Posterior cingulate gyrus (tissue), 11 donors: ENCODE measurements at regions not wholly inside any gene's neighbourhood (a gene's known extent, or its start where the extent isn't known, plus 50 kb on each side); places are given as distances from the start of the nearest gene placed in this dataset.
A peak's percentile ranks its signal among the peaks of the same experiment; 100 is the strongest.
"Not testable (repeated sequence)": the region's sequence is repeated elsewhere in the genome, so short reads cannot be mapped to it uniquely, and the experiment has no call there.

Source experiments
- DNase-seq, 10 donors: peaks; one replicate each; pipeline versions ENCODE4 v3.0.0 to v3.0.0-alpha.2; 2020 to 2021; ENCODE audit warnings: mixed read lengths in 3 of 10
- intact Hi-C: fragments of 100-400 bp; cut with DNase I; formaldehyde crosslinking; loops from one replicate; pipeline ENCODE4 v1.15.1; 2023

DNA sequence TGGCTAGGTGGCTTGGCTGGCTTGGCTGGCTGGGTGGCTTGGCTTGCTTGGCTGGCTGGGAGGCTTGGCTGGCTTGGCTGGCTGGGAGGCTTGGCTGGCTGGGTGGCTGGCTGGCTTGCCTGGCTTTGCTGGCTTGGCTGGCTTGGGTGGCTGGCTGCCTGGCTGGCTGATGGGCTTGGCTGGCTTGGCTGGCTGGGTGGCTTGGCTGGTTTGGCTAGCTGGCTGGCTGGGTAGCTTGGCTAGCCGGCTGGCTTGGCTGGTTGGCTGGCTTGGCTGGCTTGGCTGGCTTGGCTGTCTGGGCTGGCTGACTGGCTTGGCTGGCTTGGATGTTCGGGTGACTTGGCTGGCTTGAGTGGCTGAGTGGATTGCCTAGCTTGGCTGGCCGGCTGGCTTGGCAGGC is 2829.1 kb downstream of the RPIA start:
- intact Hi-C loops: not testable (repeated sequence)
- DNase-seq: peak in 2 of 10 donors; percentile 62 to 71

DNA sequence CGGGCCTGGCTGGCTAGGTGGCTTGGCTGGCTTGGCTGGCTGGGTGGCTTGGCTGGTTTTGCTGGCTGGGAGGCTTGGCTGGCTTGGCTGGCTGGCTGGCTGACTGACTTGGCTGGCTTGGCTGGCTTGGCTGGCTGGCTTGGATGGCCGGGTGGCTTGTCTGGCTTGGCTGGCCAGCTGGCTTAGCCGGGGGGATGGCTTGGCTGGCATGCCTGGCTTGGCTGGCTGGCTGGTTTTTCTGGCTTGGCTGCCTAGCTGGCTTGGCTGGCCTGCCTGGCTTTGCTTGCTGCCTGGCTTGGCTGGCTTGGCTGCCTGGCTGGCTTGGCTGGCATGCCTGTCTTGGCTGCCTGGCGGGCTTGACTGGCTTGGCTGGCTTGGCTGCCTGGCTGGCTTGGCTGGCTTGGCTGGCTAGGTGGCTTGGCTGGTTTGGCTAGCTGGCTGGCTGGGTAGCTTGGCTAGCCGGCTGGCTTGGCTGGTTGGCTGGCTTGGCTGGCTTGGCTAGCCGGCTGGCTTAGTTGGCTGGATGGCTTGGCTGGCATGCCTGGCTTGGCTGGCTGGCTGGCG is 2829.6 kb downstream of the RPIA start:
- peak in 2 of 10 donors; percentile 48 to 60 for DNase-seq

DNA sequence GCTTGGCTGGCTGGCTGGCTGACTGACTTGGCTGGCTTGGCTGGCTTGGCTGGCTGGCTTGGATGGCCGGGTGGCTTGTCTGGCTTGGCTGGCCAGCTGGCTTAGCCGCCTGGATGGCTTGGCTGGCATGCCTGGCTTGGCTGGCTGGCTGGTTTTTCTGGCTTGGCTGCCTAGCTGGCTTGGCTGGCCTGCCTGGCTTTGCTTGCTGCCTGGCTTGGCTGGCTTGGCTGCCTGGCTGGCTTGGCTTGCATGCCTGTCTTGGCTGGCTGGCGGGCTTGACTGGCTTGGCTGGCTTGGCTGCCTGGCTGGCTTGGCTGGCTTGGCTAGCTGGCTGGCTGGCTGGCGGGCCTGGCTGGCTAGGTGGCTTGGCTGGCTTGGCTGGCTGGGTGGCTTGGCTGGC is 2830.5 kb downstream of the RPIA start:
- intact Hi-C loops: not testable (repeated sequence)
- peak in 2 of 10 donors; percentile 59 to 60 for DNase-seq

More for the DNA sequence above, 2829.6 kb downstream of the RPIA start:
- intact Hi-C loops: not testable (repeated sequence)

DNA sequence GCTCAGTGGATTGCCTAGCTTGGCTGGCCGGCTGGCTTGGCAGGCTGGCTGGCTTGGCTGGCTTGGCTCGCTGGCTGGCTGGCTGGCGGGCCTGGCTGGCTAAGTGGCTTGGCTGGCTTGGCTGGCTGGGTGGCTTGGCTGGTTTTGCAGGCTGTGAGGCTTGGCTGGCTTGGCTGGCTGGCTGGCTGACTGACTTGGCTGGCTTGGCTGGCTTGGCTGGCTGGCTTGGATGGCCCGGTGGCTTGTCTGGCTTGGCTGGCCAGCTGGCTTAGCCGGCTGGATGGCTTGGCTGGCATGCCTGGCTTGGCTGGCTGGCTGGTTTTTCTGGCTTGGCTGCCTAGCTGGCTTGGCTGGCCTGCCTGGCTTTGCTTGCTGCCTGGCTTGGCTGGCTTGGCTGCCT is 2831.4 kb downstream of the RPIA start:
- intact Hi-C loops: not testable (repeated sequence)
- peak in 3 of 10 donors; percentile 31 to 70 (median 58) for DNase-seq

DNA sequence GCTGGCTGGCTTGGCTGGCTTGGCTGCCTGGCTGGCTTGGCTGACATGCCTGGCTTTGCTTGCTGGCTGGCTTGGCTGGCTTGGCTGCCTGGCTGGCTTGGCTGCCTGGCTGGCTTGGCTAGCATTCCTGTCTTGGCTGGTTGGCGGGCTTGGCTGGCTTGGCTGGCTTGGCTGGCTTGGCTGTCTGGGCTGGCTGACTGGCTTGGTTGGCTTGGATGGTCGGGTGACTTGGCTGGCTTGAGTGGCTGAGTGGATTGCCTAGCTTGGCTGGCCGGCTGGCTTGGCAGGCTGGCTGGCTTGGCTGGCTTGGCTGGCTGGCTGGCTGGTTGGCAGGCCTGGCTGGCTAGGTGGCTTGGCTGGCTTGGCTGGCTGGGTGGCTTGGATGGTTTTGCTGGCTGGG is 2832.3 kb downstream of the RPIA start:
- intact Hi-C loops: not testable (repeated sequence)
- peak in 3 of 10 donors; percentile 49 to 87 (median 51) for DNase-seq

DNA sequence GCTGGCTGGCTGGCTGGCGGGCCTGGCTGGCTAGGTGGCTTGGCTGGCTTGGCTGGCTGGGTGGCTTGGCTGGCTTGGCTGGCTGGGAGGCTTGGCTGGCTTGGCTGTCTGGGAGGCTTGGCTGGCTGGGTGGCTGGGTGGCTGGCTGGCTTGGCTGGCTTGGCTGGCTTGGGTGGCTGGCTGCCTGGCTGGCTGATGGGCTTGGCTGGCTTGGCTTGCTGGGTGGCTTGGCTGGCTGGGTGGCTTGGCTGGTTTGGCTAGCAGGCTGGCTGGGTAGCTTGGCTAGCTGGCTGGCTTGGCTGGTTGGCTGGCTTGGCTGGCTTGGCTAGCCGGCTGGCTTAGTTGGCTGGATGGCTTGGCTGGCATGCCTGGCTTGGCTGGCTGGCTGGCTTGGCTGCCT is 2834.1 kb downstream of the RPIA start:
- intact Hi-C loops: not testable (repeated sequence)
- peak in 3 of 10 donors; percentile 46 to 72 (median 52) for DNase-seq

DNA sequence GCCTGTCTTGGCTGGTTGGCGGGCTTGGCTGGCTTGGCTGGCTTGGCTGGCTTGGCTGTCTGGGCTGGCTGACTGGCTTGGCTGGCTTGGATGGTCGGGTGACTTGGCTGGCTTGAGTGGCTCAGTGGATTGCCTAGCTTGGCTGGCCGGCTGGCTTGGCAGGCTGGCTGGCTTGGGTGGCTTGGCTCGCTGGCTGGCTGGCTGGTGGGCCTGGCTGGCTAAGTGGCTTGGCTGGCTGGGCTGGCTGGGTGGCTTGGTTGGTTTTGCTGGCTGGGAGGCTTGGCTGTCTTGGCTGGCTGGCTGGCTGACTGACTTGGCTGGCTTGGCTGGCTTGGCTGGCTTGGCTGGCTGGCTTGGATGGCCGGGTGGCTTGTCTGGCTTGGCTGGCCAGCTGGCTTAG is 2834.6 kb downstream of the RPIA start:
- intact Hi-C loops: not testable (repeated sequence)
- peak in 1 of 10 donors; percentile 60 for DNase-seq

DNA sequence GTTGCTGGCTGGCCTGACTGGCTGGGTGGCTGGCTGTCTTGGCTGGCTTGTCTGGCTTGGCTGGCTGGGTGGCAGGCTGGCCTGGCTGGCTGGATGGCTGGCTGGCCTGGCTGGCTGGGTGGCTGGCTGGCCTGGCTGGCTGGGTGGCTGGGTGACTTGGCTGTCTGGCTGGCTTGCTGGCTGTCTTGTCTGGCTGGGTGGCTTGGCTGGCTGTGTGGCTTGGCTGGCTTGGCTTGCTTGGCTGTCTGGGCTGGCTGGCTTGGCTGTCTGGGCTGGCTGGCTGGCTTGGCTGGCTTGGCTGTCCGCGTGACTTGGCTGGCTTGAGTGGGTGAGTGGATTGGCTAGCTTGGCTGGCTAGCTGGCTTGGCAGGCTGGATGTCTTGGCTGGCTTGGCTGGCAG is 2835.6 kb downstream of the RPIA start:
- DNase-seq: peak in 4 of 10 donors; percentile 9 to 86 (median 76)
- intact Hi-C loops: not testable (repeated sequence)

DNA sequence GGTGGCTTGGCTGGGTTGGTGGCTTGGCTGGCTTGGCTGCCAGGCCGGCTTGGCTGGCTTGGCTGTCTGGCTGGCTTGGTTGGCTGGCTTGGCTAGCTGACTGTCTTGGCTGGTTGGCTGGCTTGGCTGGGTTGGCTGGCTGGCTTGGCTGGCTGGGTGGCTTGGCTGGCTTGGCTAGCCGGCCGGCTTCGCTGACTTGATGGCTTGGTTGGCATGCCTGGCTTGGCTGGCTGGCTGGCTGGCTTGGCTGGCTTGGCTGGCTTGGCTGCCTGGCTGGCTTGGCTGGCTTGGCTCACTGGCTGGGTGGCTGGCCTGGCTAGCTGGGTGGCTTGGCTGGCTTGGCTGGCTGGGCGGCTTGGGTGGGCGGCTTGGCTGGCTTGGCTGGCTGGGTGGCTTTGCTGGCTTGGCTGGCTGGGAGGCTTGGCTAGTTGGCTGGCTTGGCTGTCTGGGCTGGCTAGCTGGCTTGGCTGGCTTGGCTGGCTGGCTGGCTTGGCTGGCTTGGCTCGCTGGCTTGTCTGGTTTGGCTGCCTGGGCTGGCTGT is 2836.1 kb downstream of the RPIA start:
- peak in 7 of 10 donors; percentile 8 to 88 (median 40) for DNase-seq
- intact Hi-C loops: not testable (repeated sequence)

DNA sequence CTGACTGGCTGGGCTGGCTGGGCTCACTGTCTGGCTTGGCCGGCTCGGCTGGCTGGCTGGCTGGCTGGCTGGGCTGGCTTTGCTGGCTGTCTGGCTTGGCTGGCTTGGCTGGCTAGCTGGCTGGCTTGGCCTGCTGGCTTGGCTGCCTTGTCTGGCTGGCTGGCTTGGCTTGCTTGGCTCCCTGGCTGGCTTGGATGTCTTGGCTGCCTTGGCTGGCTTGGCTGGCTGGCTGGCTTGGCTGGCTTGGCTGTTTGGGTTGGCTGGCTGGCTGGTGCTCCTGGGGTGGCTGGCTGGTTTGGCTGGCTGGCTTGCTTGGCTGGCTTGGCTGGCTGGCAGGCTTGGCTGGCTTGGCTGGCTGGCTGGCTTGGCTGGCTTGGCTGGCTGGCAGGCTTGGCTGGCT is 2836.9 kb downstream of the RPIA start:
- intact Hi-C loops: not testable (repeated sequence)
- peak in 4 of 10 donors; percentile 9 to 86 (median 78) for DNase-seq

DNA sequence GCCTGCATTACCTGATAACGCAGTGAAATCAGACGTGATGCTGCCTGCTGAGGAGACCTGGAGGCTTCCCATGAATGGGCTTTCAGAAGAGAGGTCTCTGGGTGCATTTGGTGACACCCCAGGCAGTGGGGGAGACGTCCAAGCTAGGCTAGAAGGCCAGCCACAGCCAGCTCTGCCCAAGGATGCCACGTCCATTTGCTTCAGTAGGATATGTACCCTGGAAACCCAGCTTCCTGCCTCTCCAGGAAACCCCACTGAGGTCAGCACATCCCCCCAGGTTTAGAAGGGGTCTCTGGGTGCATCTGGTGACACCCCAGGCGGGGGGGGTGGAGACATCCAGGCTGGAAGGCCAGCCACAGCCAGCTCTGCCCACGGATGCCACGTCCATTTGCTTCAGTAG is 2844.6 kb downstream of the RPIA start:
- intact Hi-C loops: not testable (repeated sequence)
- DNase-seq: peak in 2 of 10 donors; percentile 51 to 71

DNA sequence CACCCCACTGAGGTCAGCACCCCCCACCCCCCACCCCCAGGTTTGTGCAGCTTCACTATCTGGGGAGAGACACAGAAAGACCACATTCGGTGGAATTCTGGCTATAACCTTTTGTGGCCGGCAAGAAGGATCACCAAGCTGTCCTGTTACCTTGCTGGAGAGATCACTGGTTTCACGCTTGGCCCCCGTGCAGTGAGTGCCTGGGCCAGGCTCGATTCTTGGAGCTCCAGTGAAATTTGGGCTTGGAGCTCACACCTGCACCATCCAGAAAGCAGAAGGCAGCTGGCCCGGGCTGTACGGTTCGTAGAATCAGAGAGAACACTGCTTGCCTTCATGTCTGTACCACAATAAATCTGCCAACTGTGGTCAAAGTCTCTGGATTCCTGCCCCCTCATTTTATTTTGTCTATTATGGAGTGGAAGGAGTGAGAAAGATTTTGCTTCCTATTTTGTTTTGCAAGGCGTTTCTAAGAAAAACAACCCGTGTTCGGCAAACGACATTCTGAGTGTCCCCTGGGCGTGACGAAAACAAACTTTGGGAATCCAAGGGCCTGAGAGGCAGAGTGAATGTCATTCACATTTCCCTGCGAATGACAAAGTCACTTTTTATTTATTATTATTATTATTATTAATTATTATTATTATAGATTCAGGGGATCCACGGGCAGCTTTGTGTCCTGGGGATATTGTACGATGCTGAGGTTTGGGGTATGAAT is 2845.2 kb downstream of the RPIA start:
- intact Hi-C loops: not testable (repeated sequence)
- DNase-seq: peak in 3 of 10 donors; percentile 43 to 67 (median 52)

DNA sequence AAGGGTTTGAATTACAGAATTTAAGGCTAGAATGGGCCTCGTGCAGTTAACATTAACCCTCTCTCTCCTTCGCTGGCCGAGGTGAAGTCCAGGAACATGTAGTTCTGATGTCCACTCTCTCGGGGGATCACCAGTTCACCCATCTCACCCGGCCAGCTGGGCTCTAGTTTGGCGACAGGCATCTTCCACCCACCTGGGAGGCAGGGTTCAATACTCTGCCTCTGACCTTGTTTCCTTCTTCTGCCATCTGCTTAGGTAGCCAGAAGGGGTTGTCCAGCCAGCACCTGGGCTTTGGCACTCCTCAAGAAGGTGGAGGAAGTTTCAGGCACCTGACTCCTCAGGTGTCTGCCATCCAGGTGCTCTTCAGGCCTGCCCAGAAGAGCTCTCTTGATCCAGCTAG is 2857.8 kb downstream of the RPIA start:
- peak in 4 of 10 donors; percentile 4 to 64 (median 49) for DNase-seq
- intact Hi-C loops: not testable (repeated sequence)

DNA sequence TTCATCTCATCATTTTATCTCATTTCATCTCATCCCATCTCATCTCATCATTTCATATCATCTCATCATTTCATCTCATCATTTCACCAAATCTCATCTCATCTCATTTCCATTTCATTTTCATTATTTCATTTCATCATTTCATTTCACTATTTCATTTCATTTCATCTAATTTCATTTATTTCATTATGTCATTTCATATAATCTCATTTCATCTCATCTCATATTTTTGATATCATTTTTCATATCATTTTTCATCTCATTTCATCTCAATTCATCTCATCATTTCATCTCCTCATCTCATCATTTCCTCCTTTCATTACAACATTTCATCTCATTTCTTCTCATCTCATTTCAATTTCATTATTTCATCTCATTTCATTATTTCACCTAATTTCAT is 2866.8 kb downstream of the RPIA start:
- intact Hi-C loops, DNase-seq: not testable (repeated sequence)

DNA sequence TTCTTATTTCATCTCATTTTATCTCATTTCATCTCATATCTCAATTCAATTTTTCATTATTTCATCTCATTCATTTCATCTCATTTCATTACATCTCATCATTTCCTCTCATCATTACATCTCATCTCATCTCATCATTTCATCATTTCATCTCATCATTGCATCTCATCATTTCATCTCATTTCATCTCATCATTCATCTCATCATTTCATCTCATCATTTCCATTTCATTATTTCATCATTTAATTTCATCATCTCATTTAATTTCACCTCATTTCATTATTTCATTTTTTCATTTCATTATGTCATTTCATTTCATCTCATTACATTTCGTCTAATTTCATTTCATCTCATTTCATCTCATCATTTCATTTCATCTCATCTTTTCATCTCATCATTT is 2867.8 kb downstream of the RPIA start:
- intact Hi-C loops, DNase-seq: not testable (repeated sequence)

DNA sequence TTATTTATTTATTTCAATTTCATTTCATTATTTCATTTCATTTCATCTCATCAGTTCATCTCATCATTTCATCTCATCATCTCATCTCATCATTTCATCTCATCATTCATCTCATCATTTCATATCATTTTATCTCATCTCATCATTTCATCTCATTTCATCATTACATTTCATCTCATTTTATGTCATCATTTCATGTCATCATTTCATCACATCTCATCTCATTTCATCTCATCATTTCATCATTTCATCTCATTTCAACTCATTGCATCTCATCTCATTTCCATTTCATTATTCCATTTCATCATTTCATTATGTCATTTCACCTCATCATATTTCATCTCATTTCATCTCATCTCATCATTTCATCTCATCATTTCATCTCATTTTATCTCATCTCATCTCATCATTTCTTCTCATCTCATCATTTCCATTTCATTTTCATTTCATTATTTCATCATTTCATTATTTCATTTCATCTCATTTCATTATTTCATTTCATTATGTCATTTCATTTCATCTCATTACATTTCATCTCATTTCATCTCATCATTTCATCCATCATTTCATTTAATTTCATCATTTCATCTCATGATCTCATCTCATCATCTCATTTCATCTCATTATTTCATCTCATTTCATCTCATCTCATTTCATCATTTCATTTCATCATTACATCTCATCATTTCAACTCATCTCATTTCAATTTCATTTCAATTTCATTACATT is 2868.6 kb downstream of the RPIA start:
- intact Hi-C loops, DNase-seq: not testable (repeated sequence)

DNA sequence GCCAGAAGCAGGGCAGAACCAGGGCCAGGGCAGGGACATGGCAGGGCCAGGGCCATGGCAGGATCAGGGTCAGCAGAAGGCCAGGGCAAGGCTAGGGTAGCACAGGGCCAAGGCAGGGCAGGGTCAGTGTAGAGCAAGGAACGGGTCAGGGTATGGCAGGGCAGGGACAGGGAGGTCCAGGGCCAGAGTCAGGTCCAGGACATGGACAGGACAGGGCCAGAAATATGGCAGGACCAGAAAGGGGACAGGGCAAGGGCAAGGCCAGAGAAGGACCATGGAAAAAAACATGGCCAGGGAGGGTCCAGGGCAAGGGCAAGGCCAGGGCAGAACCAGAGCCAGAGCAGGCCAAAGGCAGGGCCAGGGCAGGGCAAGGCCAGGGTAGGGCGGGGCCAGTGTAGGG is 2870.7 kb downstream of the RPIA start:
- peak in 3 of 10 donors; percentile 12 to 80 (median 52) for DNase-seq

DNA sequence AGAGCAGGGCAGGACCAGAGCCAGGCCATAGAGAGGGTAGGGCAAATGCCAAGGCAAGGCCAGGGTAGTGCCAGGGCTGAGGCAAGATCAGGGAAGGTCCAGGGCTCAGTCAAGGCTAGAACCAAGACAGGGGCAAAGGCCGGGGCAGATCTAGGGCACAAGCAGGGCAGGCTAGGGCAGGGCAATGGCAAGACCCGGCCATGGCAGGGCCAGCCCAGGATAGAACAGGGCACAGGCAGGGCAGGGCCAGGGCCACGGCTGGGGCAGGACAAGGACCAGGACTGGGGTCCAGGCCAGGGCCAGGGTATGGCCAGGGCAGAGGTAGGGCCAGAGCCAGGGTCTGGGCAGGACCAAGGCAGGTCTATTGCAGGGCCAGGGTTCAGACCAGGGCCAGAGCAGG is 2873.2 kb downstream of the RPIA start:
- intact Hi-C loops: not testable (repeated sequence)
- DNase-seq: peak in 4 of 10 donors; percentile 21 to 82 (median 60)

More for the DNA sequence above, 2870.7 kb downstream of the RPIA start:
- intact Hi-C loops: not testable (repeated sequence)

DNA sequence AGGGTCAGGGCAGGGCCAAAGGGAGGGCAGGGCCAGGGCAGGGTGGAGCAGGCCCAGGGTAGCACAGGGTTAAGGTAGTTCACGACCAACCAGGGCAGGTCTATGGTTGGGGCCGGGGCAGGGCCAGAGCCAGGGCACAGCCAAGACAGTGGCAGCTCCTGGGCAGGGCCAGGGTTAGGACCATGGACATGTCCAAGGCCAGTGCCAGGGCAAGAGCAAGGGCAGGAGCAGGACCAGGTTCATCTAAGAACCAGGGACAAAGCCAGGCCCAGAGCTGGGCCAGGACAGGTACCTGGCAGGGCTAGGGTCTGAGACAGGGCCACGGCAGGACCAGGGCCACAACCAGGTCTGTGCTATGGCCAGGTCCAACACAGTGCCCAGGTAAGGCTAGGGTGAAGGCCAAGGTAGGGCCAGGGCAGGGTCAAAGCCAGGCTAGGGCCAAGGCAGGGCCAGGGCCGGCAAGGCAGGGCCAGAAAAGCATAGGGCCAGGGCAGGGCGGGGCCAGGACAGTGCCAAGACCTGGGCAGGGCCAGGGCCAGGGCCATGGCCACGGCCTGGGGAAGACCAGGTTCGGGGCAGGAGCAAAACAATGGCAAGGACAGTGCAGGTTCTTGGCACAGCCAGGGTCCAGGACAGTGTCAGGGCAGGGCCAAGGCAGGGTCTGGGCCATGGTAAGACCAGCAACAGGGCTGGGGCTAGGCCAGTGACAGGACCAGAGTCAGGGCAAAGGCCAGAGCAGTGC is 2874.4 kb downstream of the RPIA start:
- peak in 3 of 10 donors; percentile 65 to 80 (median 73) for DNase-seq
- intact Hi-C loops: not testable (repeated sequence)

DNA sequence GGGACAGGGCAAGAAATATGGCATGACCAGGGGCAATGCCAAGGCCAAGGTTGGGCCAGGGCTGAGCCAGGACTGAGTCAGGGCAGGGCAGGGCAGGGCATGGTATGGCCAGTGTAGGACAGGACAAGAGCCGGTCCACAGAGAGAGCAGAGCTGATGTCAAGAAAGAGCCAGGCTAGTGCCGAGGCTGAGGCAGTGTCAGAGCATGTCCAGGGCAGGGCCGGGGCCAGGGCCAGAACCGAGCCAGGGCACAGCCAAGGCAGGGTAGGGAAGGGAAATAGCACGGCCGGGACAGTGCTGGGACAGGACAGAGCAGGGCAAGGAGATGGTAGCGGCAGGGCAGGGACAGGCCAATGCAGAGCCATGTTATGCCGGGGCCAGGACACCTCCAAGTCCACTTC is 2875.1 kb downstream of the RPIA start:
- peak in 3 of 10 donors; percentile 48 to 80 (median 59) for DNase-seq

More for the DNA sequence above, 2875.1 kb downstream of the RPIA start:
- intact Hi-C loops: not testable (repeated sequence)
